ENCODE measurements at regions not wholly inside any gene's neighbourhood (a gene's known extent, or its start where the extent isn't known, plus 50 kb on each side); places are given as distances from the start of the nearest gene placed in this dataset.

DNA sequence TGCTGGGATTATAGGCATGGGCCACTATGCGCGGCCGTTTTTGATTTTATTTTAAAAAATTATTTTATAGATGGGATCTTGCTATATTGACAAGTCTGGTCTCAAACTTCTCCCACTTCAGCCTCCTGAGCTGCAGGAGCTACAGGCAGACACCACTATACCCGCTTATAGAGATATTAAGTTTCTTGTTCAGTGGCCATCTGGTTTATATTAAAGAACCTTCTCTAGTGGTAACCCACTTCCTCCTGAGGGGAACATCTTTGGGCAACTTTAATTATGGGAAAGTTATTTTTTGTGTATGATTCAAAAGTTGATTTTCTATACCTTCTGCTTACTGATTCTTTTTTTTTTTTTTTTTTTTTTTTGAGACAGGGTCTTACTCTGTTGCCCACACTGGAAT, 172.7 kb downstream of the KLF5 start:
- H3K27me3 ChIP-seq (ENCODE audit: control insufficient read depth in 2 of 2, insufficient read depth in 2 of 2, low read length in 2 of 2): no peaks in the 10 kb centered on the region
- Mint-ChIP-seq H3K4me1 (peaks cover 40% of the 10 kb centered on the region), H3K27ac (peak overlapping the region in 5 of 7 donors; percentile 68 to 93 (median 77)), H3K27me3 (ENCODE audit: low read depth in 3 of 3) (peaks cover 0 to 2% (median 0%) of the 10 kb centered on the region in 3 donors), H3K36me3 (no peaks in the 10 kb centered on the region), H3K9me3 (peaks cover 0 to 7% (median 0%) of the 10 kb centered on the region in 7 donors), H3K4me3 (no peak overlapping the region)
- H3K9me3 ChIP-seq (replicated peaks in 1 of 2; ENCODE audit: control insufficient read depth in 1 of 2, insufficient read depth in 1 of 2, low read length in 2 of 2): no peaks in the 10 kb centered on the region
- no peak overlapping the region for H3K4me3 ChIP-seq (replicated peaks in 1 of 3; ENCODE audit: low read depth in 2 of 3, low read length in 3 of 3)
- peaks cover 21 to 38% of the 10 kb centered on the region in 2 donors for H3K4me1 ChIP-seq (ENCODE audit: control insufficient read depth in 1 of 2, insufficient read depth in 2 of 2, low read length in 2 of 2)
- no peaks in the 10 kb centered on the region for H3K79me2 ChIP-seq (ENCODE audit: insufficient read depth, low read length)
- no peaks in the 10 kb centered on the region for H3K36me3 ChIP-seq (replicated peaks in 1 of 2; ENCODE audit: control insufficient read depth in 1 of 2, insufficient read depth in 2 of 2, low read length in 2 of 2)
- no peak overlapping the region for H3K4me2 ChIP-seq (replicated peaks; ENCODE audit: extremely low read depth, low read length, poor library complexity, severe bottlenecking)
- DNase-seq: no peak
- TF ChIP-seq, protein P1, sequence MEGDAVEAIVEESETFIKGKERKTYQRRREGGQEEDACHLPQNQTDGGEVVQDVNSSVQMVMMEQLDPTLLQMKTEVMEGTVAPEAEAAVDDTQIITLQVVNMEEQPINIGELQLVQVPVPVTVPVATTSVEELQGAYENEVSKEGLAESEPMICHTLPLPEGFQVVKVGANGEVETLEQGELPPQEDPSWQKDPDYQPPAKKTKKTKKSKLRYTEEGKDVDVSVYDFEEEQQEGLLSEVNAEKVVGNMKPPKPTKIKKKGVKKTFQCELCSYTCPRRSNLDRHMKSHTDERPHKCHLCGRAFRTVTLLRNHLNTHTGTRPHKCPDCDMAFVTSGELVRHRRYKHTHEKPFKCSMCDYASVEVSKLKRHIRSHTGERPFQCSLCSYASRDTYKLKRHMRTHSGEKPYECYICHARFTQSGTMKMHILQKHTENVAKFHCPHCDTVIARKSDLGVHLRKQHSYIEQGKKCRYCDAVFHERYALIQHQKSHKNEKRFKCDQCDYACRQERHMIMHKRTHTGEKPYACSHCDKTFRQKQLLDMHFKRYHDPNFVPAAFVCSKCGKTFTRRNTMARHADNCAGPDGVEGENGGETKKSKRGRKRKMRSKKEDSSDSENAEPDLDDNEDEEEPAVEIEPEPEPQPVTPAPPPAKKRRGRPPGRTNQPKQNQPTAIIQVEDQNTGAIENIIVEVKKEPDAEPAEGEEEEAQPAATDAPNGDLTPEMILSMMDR (IDR thresholded peaks at IDR 0.05): no peak
- intact Hi-C loops (cut with micrococcal nuclease): no loop called here
- no CpG with 5 or more reads among the region's 4 CpGs for WGBS (ENCODE audit: insufficient coverage)
- H3K27ac ChIP-seq (ENCODE audit: low read depth in 1 of 2, low read length in 2 of 2): peak overlapping the region in 1 of 2 donors; percentile 62
- no peak overlapping the region for H2AFZ ChIP-seq (ENCODE audit: insufficient read depth, low read depth, low read length, poor library complexity, severe bottlenecking)
- no peaks in the 10 kb centered on the region for H4K20me1 ChIP-seq (ENCODE audit: insufficient read depth, low read length)
- no peak overlapping the region for H3K9ac ChIP-seq (ENCODE audit: insufficient read depth, low read length, poor library complexity, severe bottlenecking)

DNA sequence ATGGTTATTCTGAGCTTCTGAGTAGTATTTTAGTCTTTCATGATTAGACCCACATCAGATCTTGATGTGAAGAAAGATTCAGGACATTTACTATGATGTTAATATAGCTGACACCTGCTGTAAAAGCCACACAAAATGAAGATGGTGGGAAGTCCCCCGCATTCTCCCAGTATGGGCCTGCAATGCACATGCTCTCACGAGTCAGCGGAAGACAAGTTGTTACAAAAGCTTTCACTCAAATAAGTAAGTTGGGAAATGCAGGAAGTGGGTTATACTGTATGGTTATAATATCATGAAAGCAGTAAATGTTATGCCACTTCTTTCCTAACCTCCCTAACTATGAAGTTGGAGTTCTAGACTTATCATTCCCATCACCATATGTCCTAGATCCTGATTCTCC, 171.9 kb downstream of the KLF5 start:
- intact Hi-C loops (cut with micrococcal nuclease): no loop called here
- Mint-ChIP-seq H3K27me3 (ENCODE audit: low read depth in 3 of 3) (peaks cover 0 to 2% (median 0%) of the 10 kb centered on the region in 3 donors), H3K9me3 (peaks cover 0 to 6% (median 0%) of the 10 kb centered on the region in 7 donors), H3K36me3 (no peaks in the 10 kb centered on the region), H3K4me3 (peak overlapping the region in 1 of 2 donors; percentile 61), H3K27ac (peak overlapping the region; percentile 68 to 93 (median 81)), H3K4me1 (peaks cover 40% of the 10 kb centered on the region)
- Histone ChIP-seq H3K27me3 (ENCODE audit: control insufficient read depth in 2 of 2, insufficient read depth in 2 of 2, low read length in 2 of 2) (no peaks in the 10 kb centered on the region), H3K9me3 (replicated peaks in 1 of 2; ENCODE audit: control insufficient read depth in 1 of 2, insufficient read depth in 1 of 2, low read length in 2 of 2) (no peaks in the 10 kb centered on the region), H3K79me2 (ENCODE audit: insufficient read depth, low read length) (no peaks in the 10 kb centered on the region), H3K4me3 (replicated peaks in 1 of 3; ENCODE audit: low read depth in 2 of 3, low read length in 3 of 3) (peak overlapping the region in 1 of 3 experiments; percentile 26), H4K20me1 (ENCODE audit: insufficient read depth, low read length) (no peaks in the 10 kb centered on the region), H3K4me1 (ENCODE audit: control insufficient read depth in 1 of 2, insufficient read depth in 2 of 2, low read length in 2 of 2) (peaks cover 21 to 38% of the 10 kb centered on the region in 2 donors), H2AFZ (ENCODE audit: insufficient read depth, low read depth, low read length, poor library complexity, severe bottlenecking) (peak overlapping the region; percentile 31), H3K36me3 (replicated peaks in 1 of 2; ENCODE audit: control insufficient read depth in 1 of 2, insufficient read depth in 2 of 2, low read length in 2 of 2) (no peaks in the 10 kb centered on the region), H3K9ac (ENCODE audit: insufficient read depth, low read length, poor library complexity, severe bottlenecking) (no peak overlapping the region), H3K27ac (ENCODE audit: low read depth in 1 of 2, low read length in 2 of 2) (peak overlapping the region in 1 of 2 donors; percentile 62), H3K4me2 (replicated peaks; ENCODE audit: extremely low read depth, low read length, poor library complexity, severe bottlenecking) (peak overlapping the region; percentile 16)
- no CpG with 5 or more reads among the region's 3 CpGs for WGBS (ENCODE audit: insufficient coverage)
- TF ChIP-seq, protein P1 (IDR thresholded peaks at IDR 0.05): no peak
- DNase-seq: peak; percentile 64 to 85 (median 69)

Measured in CD14-positive monocyte (primary cell).